ENCODE measurements at regions not wholly inside any gene's neighbourhood (a gene's known extent, or its start where the extent isn't known, plus 50 kb on each side); places are given as distances from the start of the nearest gene placed in this dataset.

DNA sequence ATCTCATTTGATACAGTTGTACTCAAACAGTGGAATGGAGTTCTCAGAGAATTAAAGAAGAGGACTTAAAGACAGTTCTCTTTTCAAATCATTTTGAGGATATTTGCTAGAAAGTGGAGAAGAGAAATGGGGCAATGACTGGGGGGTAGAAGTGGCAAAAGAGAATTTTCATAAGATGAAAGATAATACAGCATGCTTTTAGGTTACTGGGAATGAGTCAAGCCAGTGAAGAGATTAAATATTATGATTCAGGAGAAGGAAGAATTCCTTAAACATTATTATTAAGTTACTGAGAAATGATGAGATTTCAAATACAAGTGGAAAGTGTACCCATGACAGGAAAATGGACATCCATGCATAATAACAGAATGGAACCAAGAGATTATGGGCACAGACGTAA is 219.0 kb upstream of the DKK2 start:
- TF ChIP-seq POLR2A (IDR thresholded peaks at IDR 0.05) (no peak), CTCF (IDR thresholded peaks at IDR 0.05) (no peak), POLR2AphosphoS5 (IDR thresholded peaks at IDR 0.05) (no peak)
